Aorta (tissue), 5 donors: ENCODE measurements at regions not wholly inside any gene's neighbourhood (a gene's known extent, or its start where the extent isn't known, plus 50 kb on each side); places are given as distances from the start of the nearest gene placed in this dataset.

Source experiments
- ATAC-seq: fragments of 200-7000 bp; cut with Tn5 transposase; one replicate; pipeline ENCODE4 v1.9.1; 2022; ENCODE audit warnings: moderate library complexity; ENCODE audit not compliant: low FRiP score
- DNase-seq, 2 donors: peaks; one replicate each; pipeline ENCODE4 v3.0.0-alpha.2; 2020
- H3K27ac ChIP-seq, 2 donors: one replicate each; pipeline ENCODE4 v1.5.1; 2013; ENCODE audit warnings: low read length in 2 of 2, mild to moderate bottlenecking in 2 of 2, moderate library complexity in 2 of 2, control low read depth in 1 of 2, inconsistent platforms in 1 of 2, low read depth in 1 of 2
- H3K27me3 ChIP-seq, 2 donors: one replicate each; pipeline ENCODE4 v1.6.1; 2013; ENCODE audit warnings: control low read depth in 1 of 2, low read length in 1 of 2, mild to moderate bottlenecking in 1 of 2, moderate library complexity in 1 of 2; ENCODE audit not compliant: insufficient read depth in 2 of 2, control insufficient read depth in 1 of 2
- H3K36me3 ChIP-seq, 2 donors: one replicate each; pipeline ENCODE4 v1.6.1; 2013; ENCODE audit warnings: control low read depth in 1 of 2, low read length in 1 of 2, mild to moderate bottlenecking in 1 of 2; ENCODE audit not compliant: insufficient read depth in 2 of 2, control insufficient read depth in 1 of 2
- H3K4me1 ChIP-seq, 2 donors: one replicate each; pipeline ENCODE4 v1.6.1; 2013; ENCODE audit warnings: low read length in 2 of 2, control low read depth in 1 of 2, mild to moderate bottlenecking in 1 of 2, moderate library complexity in 1 of 2; ENCODE audit not compliant: insufficient read depth in 2 of 2, control insufficient read depth in 1 of 2
- H3K4me3 ChIP-seq, 2 donors: one replicate each; pipeline ENCODE4 v1.5.1; 2013; ENCODE audit warnings: low read length in 2 of 2, control low read depth in 1 of 2, mild to moderate bottlenecking in 1 of 2
- H3K9me3 ChIP-seq: one replicate; pipeline ENCODE4 v1.6.1; 2013; ENCODE audit warnings: mild to moderate bottlenecking, low read length; ENCODE audit not compliant: control insufficient read depth
- WGBS, 2 donors: extraction: QIAGEN DNeasy Blood & Tissue Kit; methylation state at CpG; one replicate each; pipeline ENCODE4 v1.1.7; 2013; 5-methylcytosine and 5-hydroxymethylcytosine counted together
- intact Hi-C, 2 donors: fragments of 100-400 bp; cut with DNase I; formaldehyde crosslinking; loops; one replicate each; pipeline versions ENCODE4 v1.14.2 to v1.15.0; 2022
- donor health status: healthy with polysubstance abuse.
- donor health status: Bipolar disorder and iron deficiency.
- donor health status: DM: no; HTN: no; CAD: no.
- donor health status: DM: no; HTN: no; CAD: no.
- donor health status: DM: yes; HTN: yes; CAD: no.

DNA sequence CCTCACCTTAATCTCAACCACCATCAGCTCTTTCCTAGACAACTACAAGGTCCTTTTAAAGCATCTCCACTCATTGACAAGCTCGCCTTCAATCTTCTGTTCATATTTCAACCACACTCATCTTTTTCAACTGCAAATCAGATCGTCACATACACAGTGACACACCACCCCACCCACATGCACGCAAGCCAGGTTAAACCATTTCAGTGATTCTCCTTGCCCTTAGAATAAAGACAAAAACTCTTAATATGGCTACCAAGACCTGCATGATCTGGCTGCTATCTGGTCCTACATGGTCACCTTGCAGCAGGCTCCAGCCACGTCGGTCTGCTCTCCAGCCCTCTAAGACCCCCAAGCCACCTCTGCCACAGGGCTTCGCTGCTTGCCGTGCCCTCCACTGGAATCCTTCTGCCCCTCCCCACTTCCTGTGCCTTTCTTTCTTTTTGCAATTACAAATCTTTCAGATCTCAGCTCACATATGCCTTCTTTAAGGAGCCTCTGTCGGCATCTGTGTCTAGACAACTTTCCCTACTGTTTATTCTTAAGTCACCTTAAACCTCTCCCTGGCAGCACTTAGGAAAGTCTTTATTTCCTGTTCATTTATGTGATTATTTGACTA is 507.3 kb upstream of the ARID1B start:
- Histone ChIP-seq H3K27ac (no peak overlapping the region), H3K9me3 (no peaks in the 10 kb centered on the region), H3K4me1 (no peaks in the 10 kb centered on the region), H3K36me3 (no peaks in the 10 kb centered on the region), H3K27me3 (no peaks in the 10 kb centered on the region), H3K4me3 (no peak overlapping the region)
- intact Hi-C loops = no loop called here
- 64 to 70% methylated on average over 8 of the region's 8 CpGs for WGBS, 2 donors
- ATAC-seq (no peak), DNase-seq (no peak)

DNA sequence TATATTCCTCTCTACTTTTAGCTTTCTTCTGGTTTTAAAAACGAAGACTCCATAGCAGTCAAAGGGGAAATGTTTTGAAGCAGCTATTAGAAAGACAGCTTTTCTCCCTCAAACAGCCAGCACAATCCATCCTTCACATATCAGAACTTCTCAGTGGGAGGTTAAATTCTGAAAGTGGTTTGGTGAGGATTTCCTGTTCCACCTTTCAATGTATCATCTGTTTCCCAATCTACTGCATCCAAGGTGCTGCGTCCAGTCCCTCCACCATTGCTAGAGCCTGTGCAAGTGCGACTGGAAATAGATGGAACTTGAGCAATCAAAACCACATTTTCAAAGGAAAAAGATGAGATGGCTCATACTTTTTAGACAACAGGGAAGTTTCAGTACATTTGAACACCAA is 508.3 kb upstream of the ARID1B start:
- DNase-seq (no peak), ATAC-seq (no peak)
- intact Hi-C loops = no loop called here
- H3K4me3 ChIP-seq = no peak overlapping the region
- H3K27me3 ChIP-seq = no peaks in the 10 kb centered on the region
- H3K4me1 ChIP-seq = no peaks in the 10 kb centered on the region
- no peaks in the 10 kb centered on the region for H3K36me3 ChIP-seq
- 83 to 89% methylated on average over 3 of the region's 3 CpGs for WGBS, 2 donors
- no peaks in the 10 kb centered on the region for H3K9me3 ChIP-seq
- H3K27ac ChIP-seq = no peak overlapping the region

DNA sequence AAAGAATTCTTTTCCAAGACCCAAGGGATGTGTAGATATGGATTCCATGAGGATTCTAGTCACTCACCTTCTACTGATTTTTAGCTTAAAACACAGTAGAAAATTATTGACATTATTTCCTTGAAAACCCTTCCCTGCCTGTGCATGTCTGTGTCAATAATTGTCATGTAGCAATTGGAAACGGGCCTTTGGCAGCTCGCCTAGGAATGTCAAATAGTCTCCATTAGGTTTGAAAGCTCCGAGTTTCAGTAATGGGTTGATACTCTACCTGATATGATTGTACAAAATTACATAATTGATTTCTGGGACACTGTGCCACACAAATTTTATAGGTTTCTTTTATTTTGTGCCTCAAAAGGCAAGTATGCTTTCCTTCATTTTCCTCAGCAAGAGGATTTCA is 515.2 kb upstream of the ARID1B start:
- Histone ChIP-seq H3K4me3 (no peak overlapping the region), H3K27me3 (no peaks in the 10 kb centered on the region), H3K9me3 (no peaks in the 10 kb centered on the region), H3K27ac (no peak overlapping the region), H3K4me1 (no peaks in the 10 kb centered on the region), H3K36me3 (no peaks in the 10 kb centered on the region)
- WGBS, 2 donors = 37 to 40% methylated on average over 3 of the region's 3 CpGs
- intact Hi-C loops = no loop called here
- ATAC-seq (no peak), DNase-seq (no peak)

DNA sequence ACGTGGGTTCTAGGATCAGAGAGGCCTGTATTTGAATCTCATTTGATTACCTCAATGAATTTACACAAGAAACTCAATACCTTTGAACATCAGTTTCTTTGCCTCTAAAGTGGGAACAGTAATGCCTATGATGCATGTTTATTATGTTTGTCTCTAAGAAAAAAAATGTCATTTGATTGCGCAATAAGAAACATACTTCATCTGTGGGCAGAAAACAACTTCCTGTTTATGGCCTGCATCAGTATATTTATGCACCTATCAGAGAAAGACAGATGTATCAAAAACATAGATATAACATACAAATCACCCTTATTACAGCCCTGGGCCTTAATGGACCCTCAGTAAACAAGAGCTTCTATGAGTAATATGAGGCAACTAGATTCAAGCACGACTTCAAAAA is 516.4 kb upstream of the ARID1B start:
- no peaks in the 10 kb centered on the region for H3K9me3 ChIP-seq
- H3K27me3 ChIP-seq = no peaks in the 10 kb centered on the region
- no peak for ATAC-seq
- no peak overlapping the region for H3K4me3 ChIP-seq
- no peak overlapping the region for H3K27ac ChIP-seq
- H3K4me1 ChIP-seq = no peaks in the 10 kb centered on the region
- intact Hi-C loops = no loop called here
- no peaks in the 10 kb centered on the region for H3K36me3 ChIP-seq
- WGBS, 2 donors = 60 to 83% methylated on average over 3 of the region's 3 CpGs
- no peak for DNase-seq

DNA sequence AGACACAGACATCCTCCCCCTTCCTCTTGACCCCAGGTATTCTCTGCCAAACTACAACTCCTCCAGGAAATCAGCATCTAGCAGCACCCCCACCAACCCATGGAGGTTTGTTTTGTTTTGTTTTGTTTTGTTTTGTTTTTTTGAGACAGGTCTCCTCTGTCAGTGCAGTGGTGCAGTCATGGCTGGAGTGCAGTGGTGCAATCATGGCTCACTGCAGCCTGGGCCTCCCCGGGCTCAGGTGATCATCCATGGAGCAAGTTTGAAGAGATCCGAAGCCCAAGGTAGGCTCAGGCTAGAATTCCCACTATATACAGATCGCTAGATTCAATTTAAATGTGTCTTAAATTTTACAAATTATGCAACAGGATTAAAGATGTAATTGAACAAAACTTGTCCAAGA is 518.2 kb upstream of the ARID1B start:
- H3K4me1 ChIP-seq = no peaks in the 10 kb centered on the region
- no peaks in the 10 kb centered on the region for H3K9me3 ChIP-seq
- intact Hi-C loops = no loop called here
- H3K27me3 ChIP-seq = no peaks in the 10 kb centered on the region
- 82 to 95% methylated on average over 3 of the region's 3 CpGs for WGBS, 2 donors
- DNase-seq = no peak
- H3K36me3 ChIP-seq = no peaks in the 10 kb centered on the region
- no peak overlapping the region for H3K4me3 ChIP-seq
- no peak for ATAC-seq
- H3K27ac ChIP-seq = no peak overlapping the region

DNA sequence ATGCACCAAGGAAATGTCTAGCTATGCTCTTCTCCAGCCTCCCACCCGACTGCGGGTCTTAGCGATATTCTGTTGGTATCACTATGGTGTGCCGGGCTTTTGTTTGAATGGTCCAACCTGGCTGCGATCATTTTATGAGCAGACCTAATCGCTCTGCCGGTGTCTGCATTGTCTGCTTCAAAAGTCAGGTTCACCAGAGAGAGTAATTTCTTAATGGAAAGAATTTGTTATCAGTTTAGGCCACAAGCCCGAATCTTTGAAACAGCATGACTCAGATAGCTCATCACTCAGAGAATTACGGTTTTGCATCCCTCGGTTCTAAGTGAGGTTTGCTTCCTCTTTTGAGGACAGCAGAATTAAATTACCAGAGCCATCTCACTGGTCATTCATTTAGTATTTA is 521.0 kb upstream of the ARID1B start:
- Histone ChIP-seq H3K36me3 (no peaks in the 10 kb centered on the region), H3K4me1 (no peaks in the 10 kb centered on the region), H3K27ac (no peak overlapping the region), H3K9me3 (peaks cover 1% of the 10 kb centered on the region), H3K27me3 (no peaks in the 10 kb centered on the region), H3K4me3 (no peak overlapping the region)
- WGBS, 2 donors = 85 to 88% methylated on average over 10 of the region's 10 CpGs
- intact Hi-C loops = no loop called here
- no peak for ATAC-seq
- no peak for DNase-seq

DNA sequence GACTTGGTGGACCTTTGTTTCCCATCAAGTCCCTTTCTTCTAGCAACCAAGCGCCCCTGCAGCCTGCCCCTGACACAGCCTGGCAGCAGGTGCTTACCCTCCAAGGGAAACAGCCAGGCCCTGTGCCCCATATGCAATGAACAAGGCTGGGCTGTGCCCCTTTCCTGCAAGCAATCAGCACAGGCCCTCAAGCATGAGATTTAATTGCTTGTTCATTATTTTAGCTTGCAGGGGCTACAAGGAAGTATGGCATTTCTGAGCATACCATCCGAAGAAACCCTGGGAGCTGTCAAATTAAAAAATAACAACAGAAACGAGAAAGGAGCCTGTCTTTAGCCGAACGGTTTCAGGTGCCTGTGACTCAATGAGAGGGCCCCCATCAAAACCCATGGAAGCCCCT is 522.9 kb upstream of the ARID1B start:
- intact Hi-C loops = no loop called here
- H3K36me3 ChIP-seq = no peaks in the 10 kb centered on the region
- DNase-seq (no peak), ATAC-seq (no peak)
- H3K9me3 ChIP-seq = peaks cover 1% of the 10 kb centered on the region
- H3K4me3 ChIP-seq = no peak overlapping the region
- H3K27me3 ChIP-seq = no peaks in the 10 kb centered on the region
- WGBS, 2 donors = 87 to 88% methylated on average over 5 of the region's 5 CpGs
- no peak overlapping the region for H3K27ac ChIP-seq
- H3K4me1 ChIP-seq = no peaks in the 10 kb centered on the region

DNA sequence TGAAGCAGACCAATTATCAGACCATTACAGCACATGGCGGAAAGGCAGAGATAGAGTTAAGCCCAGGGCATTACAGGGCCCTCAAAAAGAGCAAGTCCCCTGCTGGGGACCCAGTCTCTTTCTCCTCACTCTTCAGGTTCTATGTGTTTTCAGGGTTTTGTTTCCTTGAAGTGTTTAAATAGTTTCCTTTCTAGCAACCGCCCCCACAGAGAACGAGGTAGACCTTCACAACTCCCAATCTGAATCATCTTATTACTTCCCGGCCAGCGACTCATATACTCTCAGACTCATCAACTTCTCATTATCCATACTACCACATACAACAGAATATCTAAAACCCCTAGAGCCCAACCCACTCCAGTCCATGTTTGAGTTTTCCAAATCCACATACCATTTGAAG is 526.6 kb upstream of the ARID1B start:
- WGBS, 2 donors = 91 to 92% methylated on average over 5 of the region's 5 CpGs
- DNase-seq = no peak
- no peak overlapping the region for H3K27ac ChIP-seq
- peaks cover 1% of the 10 kb centered on the region for H3K9me3 ChIP-seq
- H3K36me3 ChIP-seq = no peaks in the 10 kb centered on the region
- H3K4me1 ChIP-seq = no peaks in the 10 kb centered on the region
- no peaks in the 10 kb centered on the region for H3K27me3 ChIP-seq
- no peak for ATAC-seq
- H3K4me3 ChIP-seq = no peak overlapping the region
- intact Hi-C loops = no loop called here

DNA sequence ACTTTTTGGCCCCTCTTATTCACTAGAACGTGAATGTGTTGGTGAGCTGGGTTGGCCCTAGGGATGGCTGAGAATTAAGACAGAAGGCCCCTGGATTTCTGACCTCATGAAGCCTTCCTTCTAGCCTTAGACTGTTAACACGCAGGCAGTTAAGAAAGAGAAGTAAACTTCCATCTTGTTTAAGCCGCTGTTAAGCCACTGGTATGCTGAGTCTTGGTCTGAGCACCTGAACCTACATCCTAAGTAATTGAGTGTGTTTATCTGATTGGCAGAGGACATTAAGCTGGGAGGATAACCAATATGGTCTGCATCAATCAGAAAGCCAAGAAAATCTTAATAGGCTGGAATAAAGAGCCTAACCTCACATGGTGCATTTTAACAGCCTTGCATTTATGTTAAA is 535.0 kb upstream of the ARID1B start:
- H3K4me1 ChIP-seq = no peaks in the 10 kb centered on the region
- intact Hi-C loops = no loop called here
- 83 to 86% methylated on average over 3 of the region's 3 CpGs for WGBS, 2 donors
- H3K9me3 ChIP-seq = peaks cover 3% of the 10 kb centered on the region
- DNase-seq (no peak), ATAC-seq (no peak)
- no peaks in the 10 kb centered on the region for H3K36me3 ChIP-seq
- H3K27ac ChIP-seq = no peak overlapping the region
- no peak overlapping the region for H3K4me3 ChIP-seq
- H3K27me3 ChIP-seq = no peaks in the 10 kb centered on the region
